SK-N-SH treated with all-trans-retinoic acid at 6 μM for 48 hours (cell line): ENCODE measurements at regions not wholly inside any gene's neighbourhood (a gene's known extent, or its start where the extent isn't known, plus 50 kb on each side); places are given as distances from the start of the nearest gene placed in this dataset.

ENCODE experiments used
- ARNTL ChIP-seq: fragments of 450-650 bp; formaldehyde crosslinking; IDR thresholded peaks from 2 replicates; pipeline ENCODE4 v1.5.0; 2020; ENCODE audit warnings: low read depth, mild to moderate bottlenecking, moderate library complexity, borderline replicate concordance
- BACH2 ChIP-seq: fragments of 250-450 bp; sonication (Bioruptor Pico); IDR thresholded peaks from 2 replicates; pipeline ENCODE4 v1.9.0; 2021; ENCODE audit warnings: mild to moderate bottlenecking, borderline replicate concordance
- CSDC2 ChIP-seq: fragments of 250-450 bp; sonication (Bioruptor Pico); IDR thresholded peaks from 2 replicates; pipeline ENCODE4 v1.5.0; 2020; ENCODE audit warnings: mild to moderate bottlenecking, moderate library complexity
- ESRRG ChIP-seq: fragments of 250-450 bp; sonication (Bioruptor Pico); IDR thresholded peaks from 2 replicates; pipeline ENCODE4 v1.6.1; 2021; ENCODE audit warnings: mild to moderate bottlenecking
- ISL1 ChIP-seq: fragments of 250-450 bp; sonication (Bioruptor Pico); IDR thresholded peaks from 2 replicates; pipeline ENCODE4 v2.1.2; 2022; ENCODE audit warnings: mild to moderate bottlenecking, moderate library complexity
- OSR1 ChIP-seq: fragments of 250-450 bp; sonication (Bioruptor Pico); IDR thresholded peaks from 2 replicates; pipeline ENCODE4 v1.8.0; 2022; ENCODE audit warnings: moderate library complexity, mild to moderate bottlenecking, inconsistent platforms
- RARB ChIP-seq: fragments of 250-450 bp; sonication (Bioruptor Pico); IDR thresholded peaks from 2 replicates; pipeline ENCODE4 v1.8.0; 2021; ENCODE audit warnings: mild to moderate bottlenecking, moderate library complexity
- SNAI2 ChIP-seq: fragments of 250-450 bp; sonication (Bioruptor Pico); IDR thresholded peaks from 2 replicates; pipeline ENCODE4 v1.5.0; 2020; ENCODE audit warnings: mild to moderate bottlenecking, moderate library complexity
- TOX ChIP-seq: fragments of 250-450 bp; sonication (Bioruptor Pico); IDR thresholded peaks from 2 replicates; pipeline ENCODE4 v1.8.0; 2021; ENCODE audit warnings: mild to moderate bottlenecking, moderate library complexity, borderline replicate concordance
- ZNF565 ChIP-seq: fragments of 450-650 bp; formaldehyde crosslinking; conservative IDR thresholded peaks from 2 replicates; pipeline ENCODE4 v1.5.0; 2020; ENCODE audit warnings: low read depth, mild to moderate bottlenecking, moderate library complexity
- ZNF70 ChIP-seq: fragments of 450-650 bp; formaldehyde crosslinking; IDR thresholded peaks from 2 replicates; pipeline ENCODE4 v1.5.0; 2020; ENCODE audit warnings: mild to moderate bottlenecking, moderate library complexity
- TF ChIP-seq, protein P1 (sequence below): fragments of 250-450 bp; sonication (Bioruptor Pico); IDR thresholded peaks from 2 replicates; pipeline ENCODE4 v1.8.0; 2020; ENCODE audit warnings: mild to moderate bottlenecking, moderate library complexity, borderline replicate concordance
- TF ChIP-seq, protein P2 (sequence below): fragments of 250-450 bp; sonication (Bioruptor Pico); IDR thresholded peaks from 2 replicates; pipeline ENCODE4 v1.8.0; 2021; ENCODE audit warnings: low read depth, mild to moderate bottlenecking, moderate library complexity, borderline replicate concordance

DNA sequence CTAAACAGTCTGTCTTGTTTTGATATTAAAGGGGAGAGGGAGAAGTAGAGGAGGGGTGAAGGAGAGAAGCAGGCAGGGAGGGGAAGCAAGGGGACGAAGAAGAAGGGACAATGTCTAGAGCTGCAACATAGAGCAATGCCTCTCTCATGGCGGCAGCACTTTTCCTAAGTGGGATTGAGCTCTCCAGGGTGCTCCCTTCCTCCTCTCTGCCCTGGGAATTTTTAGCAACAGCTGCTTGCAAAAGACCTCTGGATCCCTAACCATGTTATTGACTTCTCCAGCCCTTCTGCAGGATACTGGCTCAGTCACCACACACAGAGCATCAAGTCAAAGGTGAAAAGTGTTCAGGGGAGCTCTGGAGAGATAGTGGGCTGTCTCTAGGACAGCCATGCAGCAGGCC, 734.9 kb downstream of the EPHA4 start:
- TF ChIP-seq, protein P1, sequence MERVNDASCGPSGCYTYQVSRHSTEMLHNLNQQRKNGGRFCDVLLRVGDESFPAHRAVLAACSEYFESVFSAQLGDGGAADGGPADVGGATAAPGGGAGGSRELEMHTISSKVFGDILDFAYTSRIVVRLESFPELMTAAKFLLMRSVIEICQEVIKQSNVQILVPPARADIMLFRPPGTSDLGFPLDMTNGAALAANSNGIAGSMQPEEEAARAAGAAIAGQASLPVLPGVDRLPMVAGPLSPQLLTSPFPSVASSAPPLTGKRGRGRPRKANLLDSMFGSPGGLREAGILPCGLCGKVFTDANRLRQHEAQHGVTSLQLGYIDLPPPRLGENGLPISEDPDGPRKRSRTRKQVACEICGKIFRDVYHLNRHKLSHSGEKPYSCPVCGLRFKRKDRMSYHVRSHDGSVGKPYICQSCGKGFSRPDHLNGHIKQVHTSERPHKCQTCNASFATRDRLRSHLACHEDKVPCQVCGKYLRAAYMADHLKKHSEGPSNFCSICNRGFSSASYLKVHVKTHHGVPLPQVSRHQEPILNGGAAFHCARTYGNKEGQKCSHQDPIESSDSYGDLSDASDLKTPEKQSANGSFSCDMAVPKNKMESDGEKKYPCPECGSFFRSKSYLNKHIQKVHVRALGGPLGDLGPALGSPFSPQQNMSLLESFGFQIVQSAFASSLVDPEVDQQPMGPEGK (CRISPR knock-in tag), result no peak
- TF ChIP-seq SNAI2 (CRISPR knock-in tag) (no peak), OSR1 (CRISPR knock-in tag) (no peak), CSDC2 (no peak), ISL1 (CRISPR knock-in tag) (no peak), ZNF565 (CRISPR knock-in tag) (no peak), TOX (CRISPR knock-in tag) (no peak), ESRRG (CRISPR knock-in tag) (no peak), ZNF70 (CRISPR knock-in tag) (no peak), ARNTL (CRISPR knock-in tag) (no peak), RARB (no peak), BACH2 (CRISPR knock-in tag) (no peak)
- TF ChIP-seq, protein P2, sequence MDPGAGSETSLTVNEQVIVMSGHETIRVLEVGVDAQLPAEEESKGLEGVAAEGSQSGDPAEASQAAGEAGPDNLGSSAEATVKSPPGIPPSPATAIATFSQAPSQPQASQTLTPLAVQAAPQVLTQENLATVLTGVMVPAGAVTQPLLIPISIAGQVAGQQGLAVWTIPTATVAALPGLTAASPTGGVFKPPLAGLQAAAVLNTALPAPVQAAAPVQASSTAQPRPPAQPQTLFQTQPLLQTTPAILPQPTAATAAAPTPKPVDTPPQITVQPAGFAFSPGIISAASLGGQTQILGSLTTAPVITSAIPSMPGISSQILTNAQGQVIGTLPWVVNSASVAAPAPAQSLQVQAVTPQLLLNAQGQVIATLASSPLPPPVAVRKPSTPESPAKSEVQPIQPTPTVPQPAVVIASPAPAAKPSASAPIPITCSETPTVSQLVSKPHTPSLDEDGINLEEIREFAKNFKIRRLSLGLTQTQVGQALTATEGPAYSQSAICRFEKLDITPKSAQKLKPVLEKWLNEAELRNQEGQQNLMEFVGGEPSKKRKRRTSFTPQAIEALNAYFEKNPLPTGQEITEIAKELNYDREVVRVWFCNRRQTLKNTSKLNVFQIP (CRISPR knock-in tag), result no peak
